Omental fat pad (tissue), 3 donors: ENCODE measurements at regions not wholly inside any gene's neighbourhood (a gene's known extent, or its start where the extent isn't known, plus 50 kb on each side); places are given as distances from the start of the nearest gene placed in this dataset.
"Not testable (repeated sequence)": the region's sequence is repeated elsewhere in the genome, so short reads cannot be mapped to it uniquely, and the experiment has no call there.

Experiments
- ATAC-seq: fragments of 150-250 bp; one replicate; pipeline ENCODE4 v1.9.1; 2016; ENCODE audit warnings: mild to moderate bottlenecking, moderate library complexity; ENCODE audit not compliant: low FRiP score
- DNase-seq: peaks from one replicate; pipeline ENCODE4 v3.0.0-alpha.2; 2019; ENCODE audit warnings: low spot score
- TF ChIP-seq, protein P1 (sequence below), 3 donors: fragments of 450-650 bp; IDR thresholded peaks; one replicate each; pipeline ENCODE4 v1.5.1; 2016 to 2017; ENCODE audit warnings: antibody characterized with exemption in 3 of 3, mild to moderate bottlenecking in 3 of 3, moderate library complexity in 2 of 3

DNA sequence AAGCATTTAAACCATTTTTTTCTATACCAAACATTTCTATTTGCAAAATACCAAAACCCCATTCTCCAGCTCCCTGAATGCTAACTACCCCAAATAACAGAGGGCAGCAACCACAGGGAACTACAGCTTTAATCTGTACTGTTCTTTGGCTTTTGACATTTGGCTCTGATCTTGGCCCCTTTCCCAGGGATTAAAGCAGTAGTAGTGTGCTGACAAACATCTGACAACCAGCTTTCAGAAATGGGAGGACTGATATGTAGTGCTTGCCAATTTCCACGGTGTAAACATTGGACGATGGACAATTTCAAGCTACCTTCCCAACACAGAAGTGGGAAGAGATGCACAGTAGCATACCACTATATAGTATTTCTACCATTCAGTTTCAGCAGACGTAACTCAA lies 88.4 kb upstream of the TEAD1 start:
- DNase-seq (no peak), ATAC-seq (no peak)
- TF ChIP-seq, protein P1, sequence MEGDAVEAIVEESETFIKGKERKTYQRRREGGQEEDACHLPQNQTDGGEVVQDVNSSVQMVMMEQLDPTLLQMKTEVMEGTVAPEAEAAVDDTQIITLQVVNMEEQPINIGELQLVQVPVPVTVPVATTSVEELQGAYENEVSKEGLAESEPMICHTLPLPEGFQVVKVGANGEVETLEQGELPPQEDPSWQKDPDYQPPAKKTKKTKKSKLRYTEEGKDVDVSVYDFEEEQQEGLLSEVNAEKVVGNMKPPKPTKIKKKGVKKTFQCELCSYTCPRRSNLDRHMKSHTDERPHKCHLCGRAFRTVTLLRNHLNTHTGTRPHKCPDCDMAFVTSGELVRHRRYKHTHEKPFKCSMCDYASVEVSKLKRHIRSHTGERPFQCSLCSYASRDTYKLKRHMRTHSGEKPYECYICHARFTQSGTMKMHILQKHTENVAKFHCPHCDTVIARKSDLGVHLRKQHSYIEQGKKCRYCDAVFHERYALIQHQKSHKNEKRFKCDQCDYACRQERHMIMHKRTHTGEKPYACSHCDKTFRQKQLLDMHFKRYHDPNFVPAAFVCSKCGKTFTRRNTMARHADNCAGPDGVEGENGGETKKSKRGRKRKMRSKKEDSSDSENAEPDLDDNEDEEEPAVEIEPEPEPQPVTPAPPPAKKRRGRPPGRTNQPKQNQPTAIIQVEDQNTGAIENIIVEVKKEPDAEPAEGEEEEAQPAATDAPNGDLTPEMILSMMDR (IDR thresholded peaks at IDR 0.05), result no peak

DNA sequence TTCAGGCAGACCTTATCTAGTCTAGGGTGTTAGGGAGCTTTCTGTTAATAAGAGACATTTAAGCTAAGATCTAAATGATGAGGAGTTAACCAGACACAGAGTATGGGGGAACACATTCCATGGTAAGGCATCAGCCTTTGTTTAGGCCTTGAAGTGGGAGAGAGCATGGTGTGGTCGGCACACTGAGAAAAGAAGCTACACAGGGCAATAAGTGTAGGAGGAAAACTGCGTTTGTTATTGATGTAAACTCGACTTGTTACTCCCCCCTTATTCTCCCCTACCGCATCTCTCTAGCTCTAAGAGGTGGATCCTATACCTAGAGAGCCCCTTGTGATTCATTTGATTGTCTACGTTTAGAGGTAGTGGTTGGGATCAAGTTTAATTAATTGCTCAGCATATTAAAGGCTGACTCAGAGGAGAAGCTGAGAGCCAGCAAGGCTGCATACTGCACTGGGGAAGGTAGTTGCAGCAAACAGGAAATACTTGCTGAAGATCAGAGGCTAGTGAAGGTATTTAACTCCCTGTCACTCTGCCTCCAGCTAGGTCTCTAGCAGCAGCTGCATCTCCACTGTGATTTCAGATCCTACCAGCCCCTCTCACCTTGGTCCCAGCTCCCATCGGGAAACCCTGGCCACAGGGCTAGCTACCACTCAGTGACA lies 86.8 kb upstream of the TEAD1 start:
- TF ChIP-seq, protein P1 (IDR thresholded peaks at IDR 0.05), result no peak
- DNase-seq (no peak), ATAC-seq (peak; percentile 93)

DNA sequence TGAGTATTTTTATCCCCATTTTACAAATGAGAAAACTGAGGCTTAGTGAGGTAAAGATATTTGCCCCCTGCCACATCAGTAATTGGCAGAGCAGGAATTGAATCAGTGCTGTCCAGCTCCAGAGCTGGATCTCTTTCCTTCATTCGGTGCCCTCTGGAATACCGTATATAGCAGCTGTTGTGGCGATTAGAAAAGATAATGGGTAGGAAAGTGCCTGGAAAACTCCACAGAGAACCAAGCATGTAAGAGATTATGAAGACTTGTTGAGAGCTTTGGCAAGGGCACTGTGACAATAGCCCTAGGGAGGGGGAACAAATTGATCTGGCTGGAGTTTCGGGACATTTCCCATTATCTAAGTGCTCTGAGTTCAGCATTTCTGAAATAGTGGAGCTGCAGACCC lies 82.5 kb upstream of the TEAD1 start:
- ATAC-seq (no peak), DNase-seq (no peak)
- TF ChIP-seq, protein P1 (IDR thresholded peaks at IDR 0.05), result no peak

DNA sequence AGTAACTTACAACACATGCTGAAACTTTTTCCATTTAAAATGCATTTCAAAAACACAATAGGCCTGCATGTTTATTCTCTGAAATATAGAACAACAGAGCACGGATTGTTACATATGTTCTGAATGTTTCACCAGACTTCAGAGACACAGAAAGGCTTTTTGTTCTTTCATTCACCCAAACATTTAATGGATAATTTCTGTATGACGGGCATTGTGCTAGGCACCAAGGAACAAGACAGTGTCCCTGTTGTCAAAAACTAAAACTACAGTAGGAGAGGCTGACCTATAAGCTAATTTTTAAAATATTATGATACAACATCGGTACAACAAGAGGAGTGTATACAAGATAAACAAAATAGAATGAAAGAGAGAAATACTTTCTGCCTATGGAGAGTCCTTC lies 81.9 kb upstream of the TEAD1 start:
- no peak for DNase-seq
- ATAC-seq, result no peak
- TF ChIP-seq, protein P1 (IDR thresholded peaks at IDR 0.05), result no peak

DNA sequence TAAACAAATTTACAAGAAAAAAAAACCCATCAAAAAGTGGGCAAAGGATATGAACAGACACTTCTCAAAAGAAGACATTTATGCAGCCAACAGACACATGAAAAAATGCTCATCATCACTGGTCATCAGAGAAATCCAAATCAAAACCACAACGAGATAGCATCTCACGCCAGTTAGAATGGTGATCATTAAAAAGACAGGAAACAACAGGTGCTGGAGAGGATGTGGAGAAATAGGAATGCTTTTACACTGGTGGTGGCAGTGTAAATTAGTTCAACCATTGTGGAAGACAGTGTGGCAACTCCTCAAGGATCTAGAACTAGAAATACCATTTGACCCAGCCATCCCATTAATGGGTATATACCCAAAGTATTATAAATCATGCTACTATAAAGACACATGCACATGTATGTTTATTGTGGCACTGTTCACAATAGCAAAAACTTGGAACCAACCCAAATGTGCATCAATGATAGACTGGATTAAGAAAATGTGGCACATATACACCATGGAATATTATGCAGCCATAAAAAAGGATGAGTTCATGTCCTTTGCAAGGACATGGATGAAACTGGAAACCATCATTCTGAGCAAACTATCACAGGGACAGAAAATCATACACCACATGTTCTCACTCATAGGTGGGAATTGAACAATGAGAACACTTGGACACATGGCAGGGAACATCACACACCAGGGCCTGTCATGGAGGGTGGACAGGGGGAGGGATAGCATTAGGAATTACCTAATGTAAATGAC lies 79.0 kb upstream of the TEAD1 start:
- DNase-seq, ATAC-seq: not testable (repeated sequence)

DNA sequence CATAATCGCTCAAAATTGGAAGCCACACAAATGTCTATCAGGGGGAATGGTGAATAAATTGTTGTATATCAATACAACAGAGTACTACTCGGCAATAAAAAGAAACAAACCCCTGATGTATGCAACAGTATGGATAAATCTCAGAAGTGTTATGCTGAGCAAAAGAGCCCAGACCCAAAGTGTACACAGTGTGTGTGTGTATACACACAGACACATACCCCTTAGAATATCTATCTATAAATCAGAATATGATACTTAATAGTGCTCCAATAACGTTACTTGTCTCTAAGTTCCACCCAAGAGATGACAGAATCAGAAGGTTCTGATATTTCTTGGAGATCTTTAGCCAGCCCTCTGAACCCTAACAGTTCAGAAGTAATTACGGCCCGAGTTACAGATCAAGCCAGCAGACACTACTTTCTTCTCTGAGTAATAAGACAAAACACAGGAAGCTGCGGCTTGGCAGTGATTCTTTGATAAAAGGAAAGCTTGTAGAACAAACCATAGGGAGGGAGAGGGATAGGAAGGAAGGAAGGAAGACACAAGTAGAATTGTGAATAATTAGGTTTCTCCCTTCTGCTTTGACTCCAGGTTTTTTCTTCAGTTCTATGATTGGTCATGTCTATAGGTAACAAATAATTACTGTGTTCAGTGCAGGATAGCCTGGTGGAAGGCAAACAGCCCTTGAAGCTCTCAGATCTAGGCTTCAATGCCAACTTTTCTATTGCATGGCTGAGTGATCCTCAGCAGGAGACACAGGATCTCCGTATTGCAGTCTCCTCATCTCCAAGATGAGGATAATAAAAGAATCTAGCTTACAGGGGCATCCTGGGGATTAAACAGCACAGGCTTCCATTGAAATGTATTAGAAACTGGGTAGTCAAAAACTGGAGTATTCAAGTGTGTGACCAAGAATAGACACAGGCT lies 75.6 kb upstream of the TEAD1 start:
- no peak for ATAC-seq
- TF ChIP-seq, protein P1 (IDR thresholded peaks at IDR 0.05), result no peak
- DNase-seq, result no peak
